GM21390 (cell line): ENCODE measurements at regions not wholly inside any gene's neighbourhood (a gene's known extent, or its start where the extent isn't known, plus 50 kb on each side); places are given as distances from the start of the nearest gene placed in this dataset.

Experiments
- ATAC-seq: cut with Tn5 transposase; IDR thresholded peaks from one replicate; pipeline ENCODE4 v1.9.1; 2021; ENCODE audit not compliant: unreplicated experiment

- no peak for ATAC-seq
Measured at GRCh38 chr22:49550766-49551362, 276.8 kb downstream of the BRD1 start.

- no peak for ATAC-seq
Measured at GRCh38 chr22:49550141-49550430, 277.6 kb downstream of the BRD1 start.

- no peak for ATAC-seq
Measured at GRCh38 chr22:49549256-49550140, 278.2 kb downstream of the BRD1 start.

- ATAC-seq, result no peak
Measured at GRCh38 chr22:49548356-49549202, 279.1 kb downstream of the BRD1 start.

GRCh38 chr22:49547751-49548239 is 279.9 kb downstream of the BRD1 start:
- ATAC-seq, result no peak

GRCh38 chr22:49546811-49547585 is 280.7 kb downstream of the BRD1 start:
- ATAC-seq, result no peak

- no peak for ATAC-seq
Measured at GRCh38 chr22:49545606-49546005, 282.1 kb downstream of the BRD1 start.

GRCh38 chr22:49544286-49544685 is 283.4 kb downstream of the BRD1 start:
- ATAC-seq, result no peak

GRCh38 chr22:49543876-49544275 is 283.8 kb downstream of the BRD1 start:
- ATAC-seq, result no peak

- no peak for ATAC-seq
Measured at GRCh38 chr22:49541693-49542230, 285.9 kb downstream of the BRD1 start.

- no peak for ATAC-seq
Measured at GRCh38 chr22:49540913-49541692, 286.6 kb downstream of the BRD1 start.

- ATAC-seq, result no peak
Measured at GRCh38 chr22:49540084-49540912, 287.4 kb downstream of the BRD1 start.

- ATAC-seq, result no peak
Measured at GRCh38 chr22:49538006-49538405, 289.7 kb downstream of the BRD1 start.

- no peak for ATAC-seq
Measured at GRCh38 chr22:49536571-49537131, 291.0 kb downstream of the BRD1 start.

GRCh38 chr22:49535527-49536125 is 292.0 kb downstream of the BRD1 start:
- ATAC-seq, result no peak

- ATAC-seq, result no peak
Measured at GRCh38 chr22:49535126-49535525, 292.5 kb downstream of the BRD1 start.

GRCh38 chr22:49534386-49534785 is 293.3 kb downstream of the BRD1 start:
- ATAC-seq, result no peak

GRCh38 chr22:49533886-49534285 is 293.8 kb downstream of the BRD1 start:
- no peak for ATAC-seq
